Thymus (tissue), 11 donors: ENCODE measurements at regions not wholly inside any gene's neighbourhood (a gene's known extent, or its start where the extent isn't known, plus 50 kb on each side); places are given as distances from the start of the nearest gene placed in this dataset.

ENCODE experiments used
- DNase-seq, 9 donors: peaks; one replicate each; pipeline ENCODE4 v3.0.0-alpha.2; 2013; ENCODE audit warnings: low spot score in 9 of 9, low read depth in 6 of 9, missing footprints in 1 of 9
- H3K27ac ChIP-seq, 2 donors: one replicate each; pipeline ENCODE4 v1.5.1; 2013; ENCODE audit warnings: control low read depth in 1 of 2, low read depth in 1 of 2, low read length in 1 of 2, mild to moderate bottlenecking in 1 of 2, moderate library complexity in 1 of 2
- H3K27me3 ChIP-seq, 2 donors: one replicate each; pipeline ENCODE4 v1.5.1; 2013; ENCODE audit warnings: low read length in 1 of 2; ENCODE audit not compliant: control insufficient read depth in 2 of 2, insufficient read depth in 1 of 2
- H3K36me3 ChIP-seq, 2 donors: one replicate each; pipeline ENCODE4 v1.5.1; 2013; ENCODE audit warnings: low read length in 1 of 2, mild to moderate bottlenecking in 1 of 2, moderate library complexity in 1 of 2; ENCODE audit not compliant: control insufficient read depth in 2 of 2, insufficient read depth in 2 of 2
- H3K4me1 ChIP-seq, 2 donors: one replicate each; pipeline ENCODE4 v1.5.1; 2013; ENCODE audit warnings: low read length in 2 of 2; ENCODE audit not compliant: control insufficient read depth in 2 of 2, insufficient read depth in 2 of 2
- H3K4me3 ChIP-seq, 2 donors: one replicate each; pipeline ENCODE4 v1.5.1; 2013; ENCODE audit warnings: low read length in 2 of 2, control low read depth in 1 of 2, mild to moderate bottlenecking in 1 of 2
- H3K9me3 ChIP-seq, 2 donors: one replicate each; pipeline ENCODE4 v1.5.1; 2013; ENCODE audit warnings: low read length in 1 of 2, mild to moderate bottlenecking in 1 of 2; ENCODE audit not compliant: control insufficient read depth in 2 of 2, insufficient read depth in 1 of 2
- WGBS: extraction: QIAGEN DNeasy Blood & Tissue Kit; methylation state at CpG from one replicate; pipeline ENCODE4 v1.1.7; 2013; 5-methylcytosine and 5-hydroxymethylcytosine counted together
- donor health status: healthy.

DNA sequence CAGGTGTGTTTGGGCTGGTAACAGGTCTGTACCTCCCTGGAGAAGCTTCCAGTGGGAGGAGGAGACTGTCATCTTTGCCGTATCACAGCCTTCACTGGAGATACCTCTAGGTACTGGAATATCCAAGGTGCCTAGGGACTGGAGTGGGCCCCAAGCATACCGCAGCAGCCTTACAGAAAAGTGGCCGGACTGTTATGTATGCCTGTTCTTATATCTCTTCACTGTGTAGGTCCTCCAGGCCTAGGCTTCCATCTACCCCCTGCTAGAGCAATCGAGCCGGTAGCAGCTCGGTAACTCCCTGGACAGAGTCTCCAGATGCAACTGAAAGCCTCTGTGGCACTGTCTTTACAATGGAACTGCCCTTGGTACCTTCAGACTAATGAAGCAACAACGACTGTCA is 277.4 kb upstream of the GRIA3 start:
- 94% methylated on average over 7 of the region's 7 CpGs for WGBS
- Histone ChIP-seq H3K36me3 (no peaks in the 10 kb centered on the region), H3K4me1 (no peaks in the 10 kb centered on the region)

DNA sequence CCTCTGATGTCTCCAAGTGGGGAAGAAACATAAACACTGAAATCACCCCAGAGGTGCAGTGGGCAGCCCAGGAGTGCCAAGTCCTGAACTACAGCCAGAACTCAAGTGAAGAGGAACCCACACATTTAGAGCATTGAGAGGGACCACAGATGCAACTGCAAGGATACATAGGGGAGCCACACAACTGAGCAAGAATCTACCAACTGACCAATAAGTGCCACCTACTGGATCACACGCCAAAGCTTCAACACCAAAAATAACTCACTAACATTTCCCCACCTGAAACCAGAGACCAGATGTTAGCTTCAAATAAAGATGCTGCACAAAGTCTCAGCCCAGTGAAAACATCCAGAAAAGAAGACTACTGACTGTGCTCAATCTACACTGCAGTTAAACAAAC is 276.7 kb upstream of the GRIA3 start:
- 83% methylated on average over 1 of the region's 1 CpG for WGBS
- H3K9me3 ChIP-seq: peaks cover 0 to 17% of the 10 kb centered on the region in 2 donors
- no peak overlapping the region for H3K27ac ChIP-seq
- no peak for DNase-seq
- H3K4me1 ChIP-seq: no peaks in the 10 kb centered on the region
- H3K36me3 ChIP-seq: no peaks in the 10 kb centered on the region
- no peak overlapping the region for H3K4me3 ChIP-seq
- no peaks in the 10 kb centered on the region for H3K27me3 ChIP-seq

More for the DNA sequence above, 277.4 kb upstream of the GRIA3 start:
- DNase-seq: no peak
- no peak overlapping the region for H3K27ac ChIP-seq
- H3K9me3 ChIP-seq: peaks cover 0 to 17% of the 10 kb centered on the region in 2 donors
- no peak overlapping the region for H3K4me3 ChIP-seq
- H3K27me3 ChIP-seq: no peaks in the 10 kb centered on the region

DNA sequence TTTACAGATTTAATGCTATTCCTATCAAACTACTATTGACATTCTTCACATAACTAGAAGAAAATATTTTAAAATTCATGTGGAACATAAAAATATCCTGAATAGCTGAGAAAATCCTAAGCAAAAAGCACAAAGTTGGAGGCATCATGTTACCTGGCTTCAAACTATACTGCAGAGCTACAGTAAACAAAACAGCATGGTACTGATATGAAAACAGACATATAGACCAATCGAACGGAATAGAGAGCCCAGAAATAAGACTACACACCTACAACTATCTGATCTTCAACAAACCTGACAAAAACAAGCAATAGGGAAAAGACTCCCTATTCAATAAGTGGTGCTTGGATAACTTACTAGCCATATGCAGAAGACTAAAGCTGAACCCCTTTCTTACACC is 273.4 kb upstream of the GRIA3 start:
- no peak for DNase-seq
- no peaks in the 10 kb centered on the region for H3K4me1 ChIP-seq
- H3K27me3 ChIP-seq: no peaks in the 10 kb centered on the region
- H3K36me3 ChIP-seq: no peaks in the 10 kb centered on the region
- 88% methylated on average over 2 of the region's 2 CpGs for WGBS
- H3K4me3 ChIP-seq: no peak overlapping the region
- H3K27ac ChIP-seq: no peak overlapping the region
- peaks cover 0 to 27% of the 10 kb centered on the region in 2 donors for H3K9me3 ChIP-seq

DNA sequence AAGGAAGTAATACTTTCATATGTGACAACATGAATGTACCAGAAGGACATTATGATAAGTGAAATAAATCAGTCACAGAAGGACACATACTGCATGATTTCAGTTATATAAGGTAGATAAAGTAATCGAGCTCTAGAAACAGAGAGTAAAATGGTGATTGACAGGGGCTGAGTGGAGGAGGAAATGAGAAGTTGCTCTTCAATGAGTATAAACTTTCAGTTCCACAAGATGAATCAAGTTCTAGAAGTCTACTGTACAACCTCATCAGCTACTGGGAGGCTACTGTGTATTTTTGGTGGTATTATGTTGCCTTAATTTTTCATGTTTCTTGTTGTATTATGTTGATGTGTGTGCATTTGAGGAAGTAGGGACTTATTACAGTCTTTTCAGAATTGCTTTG is 270.9 kb upstream of the GRIA3 start:
- 98% methylated on average over 1 of the region's 1 CpG for WGBS
- no peak for DNase-seq

DNA sequence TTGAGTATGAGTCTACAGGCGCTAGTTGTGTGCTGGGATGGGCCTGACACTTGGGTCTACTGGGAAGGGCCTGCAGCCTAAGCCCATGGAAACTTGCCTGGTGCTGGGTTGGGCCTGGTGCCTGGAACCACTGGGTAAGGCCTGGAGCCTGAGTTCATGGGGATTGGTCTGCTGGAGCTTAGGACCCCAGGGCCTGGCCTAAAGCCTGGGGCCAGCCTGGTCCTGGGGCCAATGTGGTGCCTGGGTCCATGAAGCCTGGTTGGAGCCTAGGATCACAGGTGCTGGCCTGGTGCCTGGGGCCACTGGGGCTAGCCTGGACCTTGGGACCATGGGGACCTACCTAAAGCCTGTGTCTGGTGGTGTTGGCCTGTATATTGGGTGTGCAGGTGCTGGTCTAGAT is 270.3 kb upstream of the GRIA3 start:
- peaks cover 0 to 13% of the 10 kb centered on the region in 2 donors for H3K9me3 ChIP-seq
- no peak overlapping the region for H3K27ac ChIP-seq
- DNase-seq: no peak
- H3K4me3 ChIP-seq: no peak overlapping the region
- H3K4me1 ChIP-seq: no peaks in the 10 kb centered on the region
- H3K27me3 ChIP-seq: no peaks in the 10 kb centered on the region
- 86% methylated on average over 1 of the region's 1 CpG for WGBS
- no peaks in the 10 kb centered on the region for H3K36me3 ChIP-seq

More for the DNA sequence above, 270.9 kb upstream of the GRIA3 start:
- no peaks in the 10 kb centered on the region for H3K36me3 ChIP-seq
- no peaks in the 10 kb centered on the region for H3K4me1 ChIP-seq
- H3K27me3 ChIP-seq: no peaks in the 10 kb centered on the region
- H3K4me3 ChIP-seq: no peak overlapping the region
- no peak overlapping the region for H3K27ac ChIP-seq
- peaks cover 0 to 13% of the 10 kb centered on the region in 2 donors for H3K9me3 ChIP-seq

DNA sequence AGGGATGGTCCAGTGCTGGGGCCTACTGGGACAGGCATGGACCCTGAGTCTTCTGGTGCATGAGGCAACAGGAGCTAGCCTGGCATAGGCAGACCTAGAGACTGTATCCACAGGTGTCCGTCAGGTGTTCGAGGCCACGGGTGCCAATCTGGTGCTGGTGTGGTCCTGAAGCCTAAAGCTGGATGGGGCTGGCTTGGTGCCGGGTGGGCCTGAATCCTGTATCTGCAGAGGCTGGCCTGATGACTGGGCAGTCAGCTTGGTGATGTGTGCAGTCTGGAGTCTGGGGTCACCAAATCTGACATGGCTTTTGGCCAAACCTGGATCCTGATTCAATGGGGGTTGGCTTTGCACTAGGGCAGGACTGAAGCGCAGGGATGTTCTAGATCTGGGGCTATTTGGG is 269.8 kb upstream of the GRIA3 start:
- DNase-seq: no peak
- Histone ChIP-seq H3K4me1 (no peaks in the 10 kb centered on the region), H3K9me3 (peaks cover 0 to 13% of the 10 kb centered on the region in 2 donors), H3K27ac (no peak overlapping the region), H3K36me3 (no peaks in the 10 kb centered on the region), H3K27me3 (no peaks in the 10 kb centered on the region), H3K4me3 (no peak overlapping the region)
- WGBS: 94% methylated on average over 5 of the region's 5 CpGs

DNA sequence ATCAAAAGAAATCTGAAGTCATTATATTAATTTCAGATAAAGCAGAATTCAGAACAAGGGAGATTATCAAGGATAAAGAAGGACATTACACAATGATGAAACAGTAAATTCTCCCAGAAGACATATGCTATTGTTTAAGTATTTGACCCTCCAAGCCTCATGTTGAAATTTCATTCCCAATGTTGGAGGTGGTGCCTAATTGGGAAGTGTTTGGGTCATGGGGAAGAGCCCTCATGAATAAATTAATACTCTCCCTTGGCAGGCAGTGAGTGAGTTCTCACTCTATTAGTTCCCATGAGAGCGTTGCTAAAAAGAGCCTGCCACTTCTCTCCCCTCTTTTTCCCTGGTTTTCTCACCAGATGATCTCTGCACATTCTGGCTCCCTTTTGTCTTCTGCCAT is 249.9 kb upstream of the GRIA3 start:
- no peak overlapping the region for H3K27ac ChIP-seq
- H3K27me3 ChIP-seq: no peaks in the 10 kb centered on the region
- no peak overlapping the region for H3K4me3 ChIP-seq
- no peaks in the 10 kb centered on the region for H3K4me1 ChIP-seq
- 95% methylated on average over 1 of the region's 1 CpG for WGBS
- H3K9me3 ChIP-seq: no peaks in the 10 kb centered on the region
- H3K36me3 ChIP-seq: no peaks in the 10 kb centered on the region
- no peak for DNase-seq

DNA sequence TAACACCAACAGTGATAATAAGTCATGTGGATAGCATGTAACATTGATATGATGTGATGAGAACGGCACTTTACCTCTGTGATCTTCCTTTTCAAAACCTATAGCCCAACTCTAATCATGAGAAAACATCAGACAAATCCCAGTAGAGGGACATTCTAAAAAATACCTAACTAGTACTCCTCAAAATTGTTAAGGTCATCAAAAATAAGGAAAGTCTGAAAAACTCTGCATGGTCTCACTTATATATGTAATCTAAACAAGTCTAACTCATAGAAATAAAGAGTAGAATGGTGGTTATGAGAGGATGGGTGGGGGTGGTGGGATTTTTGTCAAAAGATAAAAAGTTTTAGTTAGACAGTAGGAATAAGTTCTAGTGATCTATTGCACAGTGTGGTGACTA is 243.9 kb upstream of the GRIA3 start:
- no peaks in the 10 kb centered on the region for H3K36me3 ChIP-seq
- H3K4me1 ChIP-seq: no peaks in the 10 kb centered on the region
- no peaks in the 10 kb centered on the region for H3K27me3 ChIP-seq
- H3K9me3 ChIP-seq: no peaks in the 10 kb centered on the region
- no peak for DNase-seq
- no peak overlapping the region for H3K4me3 ChIP-seq
- WGBS: 73% methylated on average over 1 of the region's 1 CpG
- no peak overlapping the region for H3K27ac ChIP-seq

DNA sequence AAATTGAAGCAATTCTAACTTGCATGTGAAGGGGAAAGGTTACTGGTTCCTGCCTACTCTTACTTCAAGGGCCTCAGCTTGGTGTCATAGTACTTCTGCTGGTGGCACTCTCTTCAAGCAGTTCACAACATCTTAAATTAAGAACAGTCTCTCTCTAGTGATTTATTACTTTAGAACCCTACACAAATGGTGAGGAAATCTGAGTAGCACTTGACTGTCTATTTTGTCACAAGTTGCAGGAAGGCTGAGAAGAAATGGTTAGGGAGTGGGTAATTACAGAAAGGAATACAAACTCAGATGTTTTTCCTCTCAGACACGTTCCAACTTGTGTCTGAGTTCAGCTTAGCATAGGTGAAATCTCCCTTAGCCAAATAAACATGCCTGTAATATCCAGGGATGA is 242.3 kb upstream of the GRIA3 start:
- H3K36me3 ChIP-seq: no peaks in the 10 kb centered on the region
- H3K4me1 ChIP-seq: no peaks in the 10 kb centered on the region
- no peaks in the 10 kb centered on the region for H3K9me3 ChIP-seq
- no peak for DNase-seq
- H3K27ac ChIP-seq: no peak overlapping the region
- no peaks in the 10 kb centered on the region for H3K27me3 ChIP-seq
- H3K4me3 ChIP-seq: no peak overlapping the region
- WGBS: 23% methylated on average over 1 of the region's 1 CpG

DNA sequence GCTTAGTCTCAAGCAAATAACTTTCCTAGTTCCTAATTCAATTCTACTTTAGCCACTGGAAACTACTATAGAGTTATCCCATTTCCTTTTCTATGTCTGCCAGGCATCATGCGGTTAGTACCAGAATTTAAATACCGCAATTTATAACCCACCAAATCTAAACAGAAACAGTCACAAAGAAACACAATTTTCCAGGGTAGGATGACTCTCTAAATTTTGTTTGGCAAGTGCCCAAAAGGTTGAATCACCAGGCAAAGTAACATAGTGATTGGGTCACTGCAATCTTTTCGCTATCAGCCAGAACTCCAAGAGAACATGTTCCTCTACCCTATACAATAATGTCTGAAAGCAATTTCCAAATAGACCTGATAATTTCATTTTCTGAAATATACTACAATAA is 240.2 kb upstream of the GRIA3 start:
- H3K4me3 ChIP-seq: no peak overlapping the region
- no peaks in the 10 kb centered on the region for H3K36me3 ChIP-seq
- H3K27ac ChIP-seq: no peak overlapping the region
- DNase-seq: no peak
- H3K4me1 ChIP-seq: no peaks in the 10 kb centered on the region
- 98% methylated on average over 3 of the region's 3 CpGs for WGBS
- no peaks in the 10 kb centered on the region for H3K27me3 ChIP-seq
- no peaks in the 10 kb centered on the region for H3K9me3 ChIP-seq
